BLaER1 treated with 17β-estradiol and CSF1 and Interleukin-3, amounts not matched to agents 10 nM and 100 nM (cell line): ENCODE measurements at regions not wholly inside any gene's neighbourhood (a gene's known extent, or its start where the extent isn't known, plus 50 kb on each side); places are given as distances from the start of the nearest gene placed in this dataset.

ENCODE experiments used
- H3K27ac ChIP-seq, 11 experiments: shearing (Covaris generic); formaldehyde crosslinking; 2 replicates each; pipeline ENCODE4 v1.8.1; 2022
- H3K27me3 ChIP-seq, 11 experiments: shearing (Covaris generic); formaldehyde crosslinking; 2 replicates each; pipeline ENCODE4 v1.8.1; 2022
- H3K36me3 ChIP-seq, 11 experiments: shearing (Covaris generic); formaldehyde crosslinking; 2 replicates each; pipeline ENCODE4 v1.8.1; 2022
- H3K4me1 ChIP-seq, 10 experiments: shearing (Covaris generic); formaldehyde crosslinking; 2 replicates each; pipeline ENCODE4 v1.8.1; 2022
- H3K4me2 ChIP-seq, 11 experiments: shearing (Covaris generic); formaldehyde crosslinking; 2 replicates each; pipeline ENCODE4 v1.8.1; 2022
- H3K4me3 ChIP-seq, 10 experiments: shearing (Covaris generic); formaldehyde crosslinking; 2 replicates each; pipeline ENCODE4 v1.8.1; 2022
- H3K9ac ChIP-seq, 11 experiments: shearing (Covaris generic); formaldehyde crosslinking; 2 replicates each; pipeline ENCODE4 v1.8.1; 2022
- H3K9me3 ChIP-seq, 11 experiments: shearing (Covaris generic); formaldehyde crosslinking; replicated peaks in 1 of 11; 2 replicates each; pipeline ENCODE4 v1.8.1; 2022
- H4K20me1 ChIP-seq, 11 experiments: shearing (Covaris generic); formaldehyde crosslinking; 2 replicates each; pipeline ENCODE4 v1.8.1; 2022
- Cebpa-rat ChIP-seq, 11 experiments: shearing (Covaris generic); IDR thresholded peaks; 2 replicates each; pipeline ENCODE4 v1.8.1; 2022

- TF ChIP-seq Cebpa-rat (IDR thresholded peaks at IDR 0.05) = no peak
- no peaks in the 10 kb centered on the region for H3K27me3 ChIP-seq
Observed at GRCh38 chr5:8580298-8580697, 711.4 kb downstream of the MTRR start.

GRCh38 chr5:8581047-8581446, 712.1 kb downstream of the MTRR start:
- H3K27ac ChIP-seq = no peak overlapping the region
- no peaks in the 10 kb centered on the region for H4K20me1 ChIP-seq
- no peaks in the 10 kb centered on the region for H3K27me3 ChIP-seq
- H3K9ac ChIP-seq = no peak overlapping the region
- TF ChIP-seq Cebpa-rat (IDR thresholded peaks at IDR 0.05) = no peak
- 0 out of 22 replicates have a peak, but pooled peaks cover 0 to 3% (median 0%) of the 10 kb centered on the region in 11 experiments for H3K9me3 ChIP-seq
- no peak overlapping the region for H3K4me2 ChIP-seq
- H3K36me3 ChIP-seq = no peaks in the 10 kb centered on the region
- H3K4me3 ChIP-seq = no peak overlapping the region
- H3K4me1 ChIP-seq = no peaks in the 10 kb centered on the region

More at GRCh38 chr5:8580298-8580697, 711.4 kb downstream of the MTRR start:
- no peak overlapping the region for H3K27ac ChIP-seq
- no peaks in the 10 kb centered on the region for H3K36me3 ChIP-seq
- H3K4me2 ChIP-seq = no peak overlapping the region
- H3K4me3 ChIP-seq = no peak overlapping the region
- H3K9me3 ChIP-seq = 0 out of 22 replicates have a peak, but pooled peaks cover 0 to 11% (median 0%) of the 10 kb centered on the region in 11 experiments
- no peak overlapping the region for H3K9ac ChIP-seq
- H4K20me1 ChIP-seq = no peaks in the 10 kb centered on the region
- no peaks in the 10 kb centered on the region for H3K4me1 ChIP-seq

- Histone ChIP-seq H3K4me2 (no peak overlapping the region), H3K4me3 (no peak overlapping the region), H3K4me1 (no peaks in the 10 kb centered on the region), H3K9ac (no peak overlapping the region), H4K20me1 (no peaks in the 10 kb centered on the region), H3K9me3 (peaks cover 0 to 6% (median 5%) of the 10 kb centered on the region in 11 experiments; a peak in 11 of 22 replicates), H3K27me3 (no peaks in the 10 kb centered on the region), H3K27ac (no peak overlapping the region), H3K36me3 (no peaks in the 10 kb centered on the region)
- TF ChIP-seq Cebpa-rat (IDR thresholded peaks at IDR 0.05) = no peak
Observed at GRCh38 chr5:8585230-8586018, 716.5 kb downstream of the MTRR start.

GRCh38 chr5:8590959-8591358, 722.0 kb downstream of the MTRR start:
- no peak overlapping the region for H3K9ac ChIP-seq

GRCh38 chr5:8598356-8598755, 729.4 kb downstream of the MTRR start:
- H3K4me3 ChIP-seq = no peak overlapping the region
- no peaks in the 10 kb centered on the region for H3K36me3 ChIP-seq
- H4K20me1 ChIP-seq = no peaks in the 10 kb centered on the region
- no peaks in the 10 kb centered on the region for H3K27me3 ChIP-seq
- H3K27ac ChIP-seq = no peak overlapping the region
- peaks cover 0 to 5% (median 0%) of the 10 kb centered on the region in 11 experiments; a peak in 1 of 22 replicates for H3K9me3 ChIP-seq
- TF ChIP-seq Cebpa-rat (IDR thresholded peaks at IDR 0.05) = no peak
- H3K4me1 ChIP-seq = no peaks in the 10 kb centered on the region
- no peak overlapping the region for H3K4me2 ChIP-seq
- no peak overlapping the region for H3K9ac ChIP-seq

More at GRCh38 chr5:8590959-8591358, 722.0 kb downstream of the MTRR start:
- Histone ChIP-seq H3K9me3 (peaks cover 0 to 13% (median 5%) of the 10 kb centered on the region in 11 experiments; a peak in 12 of 22 replicates), H3K4me2 (no peak overlapping the region), H4K20me1 (no peaks in the 10 kb centered on the region), H3K4me3 (no peak overlapping the region), H3K27ac (no peak overlapping the region), H3K36me3 (no peaks in the 10 kb centered on the region), H3K4me1 (no peaks in the 10 kb centered on the region), H3K27me3 (no peaks in the 10 kb centered on the region)
- no peak for TF ChIP-seq Cebpa-rat (IDR thresholded peaks at IDR 0.05)

- Histone ChIP-seq H3K4me2 (no peak overlapping the region), H3K36me3 (no peaks in the 10 kb centered on the region), H4K20me1 (no peaks in the 10 kb centered on the region), H3K27me3 (no peaks in the 10 kb centered on the region), H3K9me3 (peaks cover 0 to 5% (median 0%) of the 10 kb centered on the region in 11 experiments; a peak in 1 of 22 replicates), H3K9ac (no peak overlapping the region), H3K27ac (no peak overlapping the region), H3K4me1 (no peaks in the 10 kb centered on the region), H3K4me3 (no peak overlapping the region)
- TF ChIP-seq Cebpa-rat (IDR thresholded peaks at IDR 0.05) = no peak
Observed at GRCh38 chr5:8598996-8599395, 730.0 kb downstream of the MTRR start.

- no peaks in the 10 kb centered on the region for H3K36me3 ChIP-seq
- TF ChIP-seq Cebpa-rat (IDR thresholded peaks at IDR 0.05) = no peak
- H3K4me3 ChIP-seq = no peak overlapping the region
- H3K4me2 ChIP-seq = no peak overlapping the region
- 0 out of 22 replicates have a peak, but pooled peaks cover 0 to 3% (median 0%) of the 10 kb centered on the region in 11 experiments for H3K9me3 ChIP-seq
- no peaks in the 10 kb centered on the region for H4K20me1 ChIP-seq
- no peak overlapping the region for H3K27ac ChIP-seq
- H3K9ac ChIP-seq = no peak overlapping the region
- no peaks in the 10 kb centered on the region for H3K27me3 ChIP-seq
- no peaks in the 10 kb centered on the region for H3K4me1 ChIP-seq
Observed at GRCh38 chr5:8600843-8601242, 731.9 kb downstream of the MTRR start.

GRCh38 chr5:8601831-8602354, 732.9 kb downstream of the MTRR start:
- Histone ChIP-seq H3K4me1 (no peaks in the 10 kb centered on the region), H3K27me3 (no peaks in the 10 kb centered on the region), H3K4me2 (no peak overlapping the region), H3K4me3 (no peak overlapping the region), H3K36me3 (no peaks in the 10 kb centered on the region), H4K20me1 (no peaks in the 10 kb centered on the region), H3K9me3 (no peaks in the 10 kb centered on the region), H3K9ac (no peak overlapping the region), H3K27ac (no peak overlapping the region)
- no peak for TF ChIP-seq Cebpa-rat (IDR thresholded peaks at IDR 0.05)

- Histone ChIP-seq H3K9me3 (no peaks in the 10 kb centered on the region), H3K27me3 (no peaks in the 10 kb centered on the region), H3K4me3 (no peak overlapping the region), H4K20me1 (no peaks in the 10 kb centered on the region), H3K27ac (no peak overlapping the region), H3K4me1 (no peaks in the 10 kb centered on the region), H3K9ac (no peak overlapping the region), H3K4me2 (no peak overlapping the region), H3K36me3 (no peaks in the 10 kb centered on the region)
- TF ChIP-seq Cebpa-rat (IDR thresholded peaks at IDR 0.05) = no peak
Observed at GRCh38 chr5:8606231-8606630, 737.3 kb downstream of the MTRR start.

- Histone ChIP-seq H3K27ac (no peak overlapping the region), H3K4me3 (no peak overlapping the region), H3K36me3 (no peaks in the 10 kb centered on the region), H3K9me3 (no peaks in the 10 kb centered on the region), H4K20me1 (no peaks in the 10 kb centered on the region), H3K4me2 (no peak overlapping the region), H3K9ac (no peak overlapping the region), H3K4me1 (no peaks in the 10 kb centered on the region), H3K27me3 (no peaks in the 10 kb centered on the region)
- no peak for TF ChIP-seq Cebpa-rat (IDR thresholded peaks at IDR 0.05)
Observed at GRCh38 chr5:8611067-8611466, 742.1 kb downstream of the MTRR start.
